HG03045 (cell line): ENCODE measurements at regions not wholly inside any gene's neighbourhood (a gene's known extent, or its start where the extent isn't known, plus 50 kb on each side); places are given as distances from the start of the nearest gene placed in this dataset.
A peak's percentile ranks its signal among the peaks of the same experiment; 100 is the strongest.

Experiments
- ATAC-seq: cut with Tn5 transposase; IDR thresholded peaks from one replicate; pipeline ENCODE4 v1.9.1; 2021; ENCODE audit warnings: mild to moderate bottlenecking, moderate library complexity; ENCODE audit not compliant: unreplicated experiment

DNA sequence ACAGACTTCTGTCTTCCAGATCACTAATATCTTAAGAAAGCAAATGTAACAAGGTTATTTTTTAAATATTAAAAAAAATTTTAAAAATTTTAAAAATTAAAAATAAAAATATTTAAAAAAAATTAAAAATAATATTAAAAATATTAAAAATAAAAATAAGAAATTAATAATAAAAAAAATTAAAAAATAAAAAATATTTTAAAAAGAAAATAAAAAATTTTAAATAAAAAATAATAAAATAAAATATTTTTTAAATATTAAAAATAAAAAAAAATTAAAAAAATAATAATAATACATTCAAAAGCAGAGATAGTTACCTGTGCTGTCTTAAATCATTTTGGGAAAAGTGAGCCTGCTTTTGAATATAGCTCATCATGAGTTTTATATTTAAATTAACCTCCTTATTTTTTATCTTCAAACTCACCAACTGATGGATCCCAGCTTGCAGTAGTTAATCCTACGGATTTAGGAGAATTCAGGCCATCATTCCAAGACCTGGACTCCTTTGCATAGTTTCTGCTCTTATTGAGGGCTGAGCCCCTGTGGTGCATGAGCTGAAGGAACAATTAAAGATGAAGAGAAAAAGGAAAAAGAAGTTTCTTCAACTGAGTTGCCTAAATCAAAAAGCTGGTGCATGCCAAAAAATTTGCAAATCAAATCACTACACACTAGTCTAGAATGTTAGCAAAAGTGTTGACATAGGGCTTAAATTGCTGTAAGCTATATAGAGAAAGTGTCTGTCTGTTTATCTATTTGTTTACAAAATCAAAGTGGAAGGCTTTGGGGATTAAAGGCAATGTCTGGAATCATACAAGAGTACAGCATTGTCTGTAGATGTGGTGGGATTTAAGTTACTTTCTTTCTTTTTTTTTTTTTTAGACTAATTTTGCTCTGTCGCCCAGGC, 50.5 kb upstream of the ZNF438 start:
- ATAC-seq, result no peak

- no peak for ATAC-seq
These were observed 52.1 kb upstream of the ZNF438 start for GRCh38 chr10:31083765-31084184.

DNA sequence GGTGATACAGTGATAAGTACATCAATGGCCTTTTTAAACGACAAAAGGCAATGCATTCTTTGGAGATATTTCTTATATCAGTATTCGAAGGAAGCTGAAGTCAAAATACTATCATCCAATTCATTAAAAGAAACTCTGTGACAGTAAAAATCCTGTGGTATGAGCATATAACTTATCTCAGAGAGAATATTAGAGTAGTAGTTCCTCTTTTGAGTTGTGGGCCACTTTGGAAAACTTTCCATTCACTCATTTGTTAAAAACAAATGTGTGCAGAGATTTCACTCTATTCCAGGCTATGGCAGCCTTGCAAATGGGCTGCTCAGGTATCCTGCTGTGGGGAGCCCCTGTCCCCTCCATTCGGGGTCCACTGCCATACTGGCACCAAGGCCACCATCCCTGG, 55.3 kb upstream of the ZNF438 start:
- ATAC-seq, result no peak

- no peak for ATAC-seq
These were observed 56.2 kb upstream of the ZNF438 start for GRCh38 chr10:31087851-31088250.

DNA sequence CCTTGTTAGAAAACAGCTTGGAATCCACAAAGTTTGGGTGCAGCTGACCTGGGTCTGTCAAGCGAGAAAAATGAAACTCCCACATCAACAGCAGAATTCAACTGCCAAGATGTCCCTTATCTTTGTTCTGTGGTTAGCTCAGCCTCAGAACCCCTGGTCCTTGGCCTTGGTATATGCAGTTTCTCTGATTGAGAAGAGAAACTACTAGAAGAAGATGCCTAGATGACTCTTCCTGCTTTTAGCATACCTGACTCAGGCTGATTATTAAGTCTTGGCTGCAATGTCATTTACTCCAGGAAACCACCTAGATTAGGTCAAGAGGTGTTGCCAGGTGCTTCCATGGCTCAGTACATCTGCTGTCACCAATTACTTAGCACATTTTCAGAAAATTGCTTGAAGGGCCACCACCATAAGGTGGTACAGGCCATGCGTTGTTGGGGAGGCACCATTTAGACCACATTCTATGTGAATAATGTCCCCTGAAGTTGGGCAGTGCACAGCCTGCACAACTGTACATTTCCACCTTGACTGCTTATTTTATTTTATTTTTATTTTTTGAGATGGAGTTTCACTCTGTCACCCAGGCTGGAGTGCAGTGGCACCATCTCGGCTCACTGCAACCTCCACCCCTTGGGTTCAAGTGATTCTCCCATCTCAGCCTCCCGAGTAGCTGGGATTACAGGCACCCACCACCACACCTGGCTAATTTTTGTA, 59.4 kb upstream of the ZNF438 start:
- ATAC-seq, result no peak

DNA sequence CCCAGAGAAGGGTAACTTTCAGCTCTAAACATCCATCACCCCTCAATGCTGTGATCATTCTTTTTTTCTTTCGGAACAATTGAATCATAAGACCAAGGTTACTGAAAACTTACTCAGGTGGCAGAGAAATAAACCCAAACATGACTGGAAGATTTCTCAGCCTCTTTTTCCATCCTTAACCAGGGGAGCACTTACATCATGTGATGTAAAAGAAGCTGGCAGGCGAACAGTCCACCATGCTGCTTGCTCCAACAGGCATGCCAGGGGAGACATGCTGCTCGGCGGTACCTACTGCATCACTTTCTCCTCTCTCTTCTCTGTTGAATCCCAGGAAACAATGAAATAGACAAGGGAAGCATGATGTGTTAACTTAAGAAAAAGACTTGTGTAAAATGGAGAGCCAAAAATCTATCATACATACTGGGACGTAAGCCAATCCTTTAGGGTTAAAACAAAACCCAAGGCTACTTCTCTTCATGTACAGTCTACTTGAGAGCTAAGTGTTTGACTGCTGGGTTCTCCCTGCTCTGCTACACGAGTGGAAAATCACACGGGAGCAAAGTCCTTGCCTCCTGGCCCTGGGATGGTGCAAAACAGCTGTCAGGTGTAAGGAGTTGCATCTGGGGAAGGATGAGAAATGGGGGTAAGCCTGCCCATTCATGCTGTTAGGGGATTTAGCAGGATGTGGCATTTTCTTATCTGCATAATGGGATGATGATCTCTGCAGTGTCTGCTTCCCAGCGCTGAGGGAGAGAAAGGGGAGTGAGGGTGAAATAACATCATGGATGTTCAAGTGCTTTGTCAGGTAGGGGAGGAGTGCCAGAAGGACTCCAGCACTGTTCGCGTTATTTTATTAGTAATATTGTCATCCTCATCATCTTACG, 64.3 kb upstream of the ZNF438 start:
- no peak for ATAC-seq

- no peak for ATAC-seq
These were observed 66.4 kb upstream of the ZNF438 start for GRCh38 chr10:31098046-31098445.

DNA sequence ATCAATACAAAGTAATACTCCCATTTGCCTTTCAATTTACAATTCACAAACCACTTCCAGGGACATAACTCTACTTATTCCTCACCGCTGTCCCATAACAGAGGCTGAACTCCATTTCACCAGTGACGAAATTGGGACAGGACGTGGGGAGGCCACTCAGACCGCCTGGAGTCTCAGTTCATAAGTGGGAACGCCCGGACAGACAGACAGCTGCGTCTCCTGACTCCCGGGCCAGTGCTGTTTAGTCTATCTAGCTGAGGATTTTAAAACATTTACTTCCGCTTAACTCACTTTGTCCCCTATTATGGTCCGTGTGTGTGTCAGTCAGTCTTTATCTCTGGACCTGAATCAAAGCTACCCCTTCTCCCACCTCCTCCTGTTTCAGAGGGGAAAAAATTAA, 67.4 kb upstream of the ZNF438 start:
- no peak for ATAC-seq

GRCh38 chr10:31099664-31100063, 68.0 kb upstream of the ZNF438 start:
- no peak for ATAC-seq

GRCh38 chr10:31100115-31100601, 68.5 kb upstream of the ZNF438 start:
- no peak for ATAC-seq

- ATAC-seq, result peak; percentile 10
These were observed 69.0 kb upstream of the ZNF438 start for GRCh38 chr10:31100662-31101061.

GRCh38 chr10:31101123-31101522, 69.5 kb upstream of the ZNF438 start:
- peak; percentile 66 for ATAC-seq

GRCh38 chr10:31102421-31102820, 70.8 kb upstream of the ZNF438 start:
- no peak for ATAC-seq

GRCh38 chr10:31103112-31103511, 71.4 kb upstream of the ZNF438 start:
- no peak for ATAC-seq

- no peak for ATAC-seq
These were observed 81.3 kb upstream of the ZNF438 start for GRCh38 chr10:31112961-31113360.

- no peak for ATAC-seq
These were observed 84.6 kb upstream of the ZNF438 start for GRCh38 chr10:31116226-31116625.

GRCh38 chr10:31118556-31118955, 86.9 kb upstream of the ZNF438 start:
- ATAC-seq, result no peak

- no peak for ATAC-seq
These were observed 88.7 kb upstream of the ZNF438 start for GRCh38 chr10:31120392-31120791.

- no peak for ATAC-seq
These were observed 89.5 kb upstream of the ZNF438 start for GRCh38 chr10:31120961-31121685.
